ENCODE measurements at regions not wholly inside any gene's neighbourhood (a gene's known extent, or its start where the extent isn't known, plus 50 kb on each side); places are given as distances from the start of the nearest gene placed in this dataset.

DNA sequence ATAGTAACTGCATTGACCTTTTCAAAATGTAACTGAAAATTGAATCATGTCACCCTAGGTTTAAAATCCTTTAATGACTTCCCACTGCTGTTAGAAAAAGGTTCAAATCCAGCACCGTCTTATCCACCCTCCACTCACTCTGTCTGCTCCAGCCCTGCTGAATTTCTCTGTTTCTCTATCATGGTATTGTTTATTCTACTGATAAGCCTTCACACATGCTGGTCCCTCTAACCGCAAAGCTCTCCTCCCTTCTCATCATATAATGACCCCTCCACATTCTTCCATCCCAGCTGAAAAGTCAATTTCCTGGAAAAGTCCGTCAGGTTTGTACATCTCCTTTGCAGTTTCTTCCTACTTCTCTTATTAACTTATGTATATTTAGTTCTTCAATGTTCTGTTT lies 389.2 kb upstream of the F9 start (continued):
- TF ChIP-seq, protein P1, sequence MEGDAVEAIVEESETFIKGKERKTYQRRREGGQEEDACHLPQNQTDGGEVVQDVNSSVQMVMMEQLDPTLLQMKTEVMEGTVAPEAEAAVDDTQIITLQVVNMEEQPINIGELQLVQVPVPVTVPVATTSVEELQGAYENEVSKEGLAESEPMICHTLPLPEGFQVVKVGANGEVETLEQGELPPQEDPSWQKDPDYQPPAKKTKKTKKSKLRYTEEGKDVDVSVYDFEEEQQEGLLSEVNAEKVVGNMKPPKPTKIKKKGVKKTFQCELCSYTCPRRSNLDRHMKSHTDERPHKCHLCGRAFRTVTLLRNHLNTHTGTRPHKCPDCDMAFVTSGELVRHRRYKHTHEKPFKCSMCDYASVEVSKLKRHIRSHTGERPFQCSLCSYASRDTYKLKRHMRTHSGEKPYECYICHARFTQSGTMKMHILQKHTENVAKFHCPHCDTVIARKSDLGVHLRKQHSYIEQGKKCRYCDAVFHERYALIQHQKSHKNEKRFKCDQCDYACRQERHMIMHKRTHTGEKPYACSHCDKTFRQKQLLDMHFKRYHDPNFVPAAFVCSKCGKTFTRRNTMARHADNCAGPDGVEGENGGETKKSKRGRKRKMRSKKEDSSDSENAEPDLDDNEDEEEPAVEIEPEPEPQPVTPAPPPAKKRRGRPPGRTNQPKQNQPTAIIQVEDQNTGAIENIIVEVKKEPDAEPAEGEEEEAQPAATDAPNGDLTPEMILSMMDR (IDR thresholded peaks at IDR 0.05; ENCODE audit: low read depth, low read length, missing input control), result no peak

DNA sequence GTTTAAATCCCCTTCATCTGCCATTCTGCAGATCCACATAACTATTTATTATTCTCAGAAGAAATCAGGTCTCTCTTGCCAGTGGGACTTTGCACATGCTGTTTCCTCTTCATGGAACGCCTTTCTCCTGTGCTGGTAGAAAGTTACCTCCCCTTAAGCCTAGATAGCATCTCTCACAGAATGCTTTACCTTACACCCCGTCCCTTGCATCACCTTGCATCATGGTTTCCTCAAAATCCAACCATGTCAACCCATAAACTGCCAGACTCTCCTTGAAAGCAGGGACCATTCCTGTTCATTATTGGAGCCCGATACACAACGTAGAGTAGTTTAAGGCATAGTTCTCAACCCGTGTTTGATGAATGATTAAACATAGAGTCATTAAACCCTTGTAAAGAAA lies 396.2 kb upstream of the F9 start:
- H3K4me3 ChIP-seq (ENCODE audit: low read depth in 1 of 3, low read length in 3 of 3), result no peak overlapping the region
- no peak overlapping the region for H3K27ac ChIP-seq (ENCODE audit: low read depth in 1 of 2, low read length in 2 of 2)
- WGBS, result 80% methylated on average over 5 of the region's 5 CpGs
- H3K36me3 ChIP-seq (ENCODE audit: control insufficient read depth in 4 of 4, insufficient read depth in 3 of 4, low read depth in 1 of 4, low read length in 3 of 4), result no peaks in the 10 kb centered on the region
- H3K9me3 ChIP-seq (ENCODE audit: control insufficient read depth in 4 of 4, low read length in 3 of 4), result no peaks in the 10 kb centered on the region
- no peak overlapping the region for H3K9ac ChIP-seq (ENCODE audit: low read depth in 1 of 2, low read length in 2 of 2)
- H3K4me1 ChIP-seq (ENCODE audit: control insufficient read depth in 4 of 4, insufficient read depth in 4 of 4, low read length in 3 of 4), result no peaks in the 10 kb centered on the region
- no peaks in the 10 kb centered on the region for H3K27me3 ChIP-seq (ENCODE audit: control insufficient read depth in 4 of 4, insufficient read depth in 4 of 4, low read length in 3 of 4)
- DNase-seq (ENCODE audit: low spot score), result no peak
- TF ChIP-seq GABPA (IDR thresholded peaks at IDR 0.05 in 1 of 2, conservative IDR thresholded peaks at IDR 0.05 in 1 of 2) (no peak), SP1 (IDR thresholded peaks at IDR 0.05) (no peak)

- Histone ChIP-seq H3K27ac (ENCODE audit: low read depth in 1 of 2, low read length in 2 of 2) (no peak overlapping the region), H3K27me3 (ENCODE audit: control insufficient read depth in 4 of 4, insufficient read depth in 4 of 4, low read length in 3 of 4) (no peaks in the 10 kb centered on the region), H3K4me1 (ENCODE audit: control insufficient read depth in 4 of 4, insufficient read depth in 4 of 4, low read length in 3 of 4) (no peaks in the 10 kb centered on the region), H3K36me3 (ENCODE audit: control insufficient read depth in 4 of 4, insufficient read depth in 3 of 4, low read depth in 1 of 4, low read length in 3 of 4) (no peaks in the 10 kb centered on the region), H3K4me3 (ENCODE audit: low read depth in 1 of 3, low read length in 3 of 3) (no peak overlapping the region), H3K9ac (ENCODE audit: low read depth in 1 of 2, low read length in 2 of 2) (no peak overlapping the region), H3K9me3 (ENCODE audit: control insufficient read depth in 4 of 4, low read length in 3 of 4) (no peaks in the 10 kb centered on the region)
- 5% methylated on average over 2 of the region's 2 CpGs for WGBS
- TF ChIP-seq HNF4G (IDR thresholded peaks at IDR 0.05) (no peak), RAD21 (IDR thresholded peaks at IDR 0.05) (peak; percentile 81 to 87), FOXA1 (IDR thresholded peaks at IDR 0.05) (no peak)
- TF ChIP-seq, protein P1 (IDR thresholded peaks at IDR 0.05; ENCODE audit: low read depth, low read length, missing input control), result peak; percentile 73
- TF ChIP-seq, protein P2, sequence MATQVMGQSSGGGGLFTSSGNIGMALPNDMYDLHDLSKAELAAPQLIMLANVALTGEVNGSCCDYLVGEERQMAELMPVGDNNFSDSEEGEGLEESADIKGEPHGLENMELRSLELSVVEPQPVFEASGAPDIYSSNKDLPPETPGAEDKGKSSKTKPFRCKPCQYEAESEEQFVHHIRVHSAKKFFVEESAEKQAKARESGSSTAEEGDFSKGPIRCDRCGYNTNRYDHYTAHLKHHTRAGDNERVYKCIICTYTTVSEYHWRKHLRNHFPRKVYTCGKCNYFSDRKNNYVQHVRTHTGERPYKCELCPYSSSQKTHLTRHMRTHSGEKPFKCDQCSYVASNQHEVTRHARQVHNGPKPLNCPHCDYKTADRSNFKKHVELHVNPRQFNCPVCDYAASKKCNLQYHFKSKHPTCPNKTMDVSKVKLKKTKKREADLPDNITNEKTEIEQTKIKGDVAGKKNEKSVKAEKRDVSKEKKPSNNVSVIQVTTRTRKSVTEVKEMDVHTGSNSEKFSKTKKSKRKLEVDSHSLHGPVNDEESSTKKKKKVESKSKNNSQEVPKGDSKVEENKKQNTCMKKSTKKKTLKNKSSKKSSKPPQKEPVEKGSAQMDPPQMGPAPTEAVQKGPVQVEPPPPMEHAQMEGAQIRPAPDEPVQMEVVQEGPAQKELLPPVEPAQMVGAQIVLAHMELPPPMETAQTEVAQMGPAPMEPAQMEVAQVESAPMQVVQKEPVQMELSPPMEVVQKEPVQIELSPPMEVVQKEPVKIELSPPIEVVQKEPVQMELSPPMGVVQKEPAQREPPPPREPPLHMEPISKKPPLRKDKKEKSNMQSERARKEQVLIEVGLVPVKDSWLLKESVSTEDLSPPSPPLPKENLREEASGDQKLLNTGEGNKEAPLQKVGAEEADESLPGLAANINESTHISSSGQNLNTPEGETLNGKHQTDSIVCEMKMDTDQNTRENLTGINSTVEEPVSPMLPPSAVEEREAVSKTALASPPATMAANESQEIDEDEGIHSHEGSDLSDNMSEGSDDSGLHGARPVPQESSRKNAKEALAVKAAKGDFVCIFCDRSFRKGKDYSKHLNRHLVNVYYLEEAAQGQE (IDR thresholded peaks at IDR 0.05), result no peak
- peak; percentile 32 for DNase-seq (ENCODE audit: low spot score)
Observed at GRCh38 chrX:139126493-139126892, 404.0 kb upstream of the F9 start.

- WGBS, result 83% methylated on average over 3 of the region's 3 CpGs
- no peaks in the 10 kb centered on the region for H3K36me3 ChIP-seq (ENCODE audit: control insufficient read depth in 4 of 4, insufficient read depth in 3 of 4, low read depth in 1 of 4, low read length in 3 of 4)
- H3K27me3 ChIP-seq (ENCODE audit: control insufficient read depth in 4 of 4, insufficient read depth in 4 of 4, low read length in 3 of 4), result no peaks in the 10 kb centered on the region
- no peak overlapping the region for H3K27ac ChIP-seq (ENCODE audit: low read depth in 1 of 2, low read length in 2 of 2)
- H3K9me3 ChIP-seq (ENCODE audit: control insufficient read depth in 4 of 4, low read length in 3 of 4), result no peaks in the 10 kb centered on the region
- H3K4me3 ChIP-seq (ENCODE audit: low read depth in 1 of 3, low read length in 3 of 3), result no peak overlapping the region
- H3K4me1 ChIP-seq (ENCODE audit: control insufficient read depth in 4 of 4, insufficient read depth in 4 of 4, low read length in 3 of 4), result no peaks in the 10 kb centered on the region
- H3K9ac ChIP-seq (ENCODE audit: low read depth in 1 of 2, low read length in 2 of 2), result no peak overlapping the region
- no peak for DNase-seq (ENCODE audit: low spot score)
- TF ChIP-seq RAD21 (IDR thresholded peaks at IDR 0.05) (no peak), YY1 (IDR thresholded peaks at IDR 0.05) (no peak), EGR1 (IDR thresholded peaks at IDR 0.05; ENCODE audit: low read depth in 2 of 2) (no peak), JUND (IDR thresholded peaks at IDR 0.05) (no peak), GABPA (IDR thresholded peaks at IDR 0.05 in 1 of 2, conservative IDR thresholded peaks at IDR 0.05 in 1 of 2) (no peak), HNF4A (conservative IDR thresholded peaks at IDR 0.05) (no peak), ZBTB33 (IDR thresholded peaks at IDR 0.05) (no peak), SP1 (IDR thresholded peaks at IDR 0.05) (no peak), FOXA2 (IDR thresholded peaks at IDR 0.05) (no peak)
- TF ChIP-seq, protein P3, sequence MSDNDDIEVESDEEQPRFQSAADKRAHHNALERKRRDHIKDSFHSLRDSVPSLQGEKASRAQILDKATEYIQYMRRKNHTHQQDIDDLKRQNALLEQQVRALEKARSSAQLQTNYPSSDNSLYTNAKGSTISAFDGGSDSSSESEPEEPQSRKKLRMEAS (IDR thresholded peaks at IDR 0.05), result no peak
Observed at GRCh38 chrX:139125916-139126315, 404.6 kb upstream of the F9 start.
